BJ (cell line): ENCODE measurements at regions not wholly inside any gene's neighbourhood (a gene's known extent, or its start where the extent isn't known, plus 50 kb on each side); places are given as distances from the start of the nearest gene placed in this dataset.

Experiments used
- CTCF ChIA-PET: fragments of 350-600 bp; formaldehyde crosslinking; extraction: SDS; loops from one replicate; lab custom pipeline; 2021; ENCODE audit warnings: antibody characterized with exemption, inconsistent platforms; lab: Yijun Ruan, JAX
- POLR2A ChIA-PET: fragments of 300-600 bp; sonication (Branson Sonifier 250); formaldehyde crosslinking; extraction: SDS; loops from one replicate; lab custom pipeline; 2021; ENCODE audit warnings: antibody characterized with exemption; lab: Charles Lee
- DNase-seq: peaks from one replicate; pipeline ENCODE4 v3.0.0-alpha.2; 2011; ENCODE audit warnings: low read depth
- H3K27me3 ChIP-seq: 2 replicates; pipeline ENCODE4 v1.6.0; 2011; ENCODE audit warnings: low read length; ENCODE audit not compliant: control insufficient read depth, insufficient read depth
- H3K36me3 ChIP-seq: 2 replicates; pipeline ENCODE4 v1.5.1; 2011; ENCODE audit warnings: low read length; ENCODE audit not compliant: control insufficient read depth, insufficient read depth
- H3K4me3 ChIP-seq: 2 replicates; pipeline ENCODE4 v1.5.1; 2011; ENCODE audit warnings: low read depth, mild to moderate bottlenecking, control low read depth, low read length
- TF ChIP-seq, protein P1 (sequence below): IDR thresholded peaks from 2 replicates; pipeline ENCODE4 v1.5.1; 2011; ENCODE audit warnings: low read depth, mild to moderate bottlenecking, control low read depth, inconsistent platforms, low read length, moderate library complexity; ENCODE audit not compliant: insufficient read depth

DNA sequence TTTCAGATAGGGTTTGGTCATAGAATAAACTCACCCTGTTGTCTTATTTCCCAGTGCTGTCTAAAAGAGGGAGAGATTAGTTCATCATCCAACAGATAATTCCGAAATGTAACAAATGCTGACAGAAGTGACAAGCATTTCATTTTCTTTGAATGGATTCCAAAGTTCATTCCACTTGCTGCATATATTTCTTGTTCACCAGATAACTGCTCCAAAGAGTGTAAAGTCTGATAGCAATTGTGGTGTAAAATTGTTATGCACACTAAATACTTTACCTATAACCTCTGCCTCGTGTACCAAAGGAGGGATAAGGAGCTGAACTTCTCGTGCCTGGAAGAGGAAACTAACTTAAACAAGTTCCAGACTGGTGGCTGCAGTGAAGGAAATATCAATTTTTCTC, 290.0 kb upstream of the ADAMTSL1 start:
- H3K36me3 ChIP-seq, result no peaks in the 10 kb centered on the region
- POLR2A ChIA-PET, result no interaction called here
- no peak overlapping the region for H3K4me3 ChIP-seq
- CTCF ChIA-PET, result no interaction called here
- DNase-seq, result no peak
- no peaks in the 10 kb centered on the region for H3K27me3 ChIP-seq
- TF ChIP-seq, protein P1, sequence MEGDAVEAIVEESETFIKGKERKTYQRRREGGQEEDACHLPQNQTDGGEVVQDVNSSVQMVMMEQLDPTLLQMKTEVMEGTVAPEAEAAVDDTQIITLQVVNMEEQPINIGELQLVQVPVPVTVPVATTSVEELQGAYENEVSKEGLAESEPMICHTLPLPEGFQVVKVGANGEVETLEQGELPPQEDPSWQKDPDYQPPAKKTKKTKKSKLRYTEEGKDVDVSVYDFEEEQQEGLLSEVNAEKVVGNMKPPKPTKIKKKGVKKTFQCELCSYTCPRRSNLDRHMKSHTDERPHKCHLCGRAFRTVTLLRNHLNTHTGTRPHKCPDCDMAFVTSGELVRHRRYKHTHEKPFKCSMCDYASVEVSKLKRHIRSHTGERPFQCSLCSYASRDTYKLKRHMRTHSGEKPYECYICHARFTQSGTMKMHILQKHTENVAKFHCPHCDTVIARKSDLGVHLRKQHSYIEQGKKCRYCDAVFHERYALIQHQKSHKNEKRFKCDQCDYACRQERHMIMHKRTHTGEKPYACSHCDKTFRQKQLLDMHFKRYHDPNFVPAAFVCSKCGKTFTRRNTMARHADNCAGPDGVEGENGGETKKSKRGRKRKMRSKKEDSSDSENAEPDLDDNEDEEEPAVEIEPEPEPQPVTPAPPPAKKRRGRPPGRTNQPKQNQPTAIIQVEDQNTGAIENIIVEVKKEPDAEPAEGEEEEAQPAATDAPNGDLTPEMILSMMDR, result no peak

DNA sequence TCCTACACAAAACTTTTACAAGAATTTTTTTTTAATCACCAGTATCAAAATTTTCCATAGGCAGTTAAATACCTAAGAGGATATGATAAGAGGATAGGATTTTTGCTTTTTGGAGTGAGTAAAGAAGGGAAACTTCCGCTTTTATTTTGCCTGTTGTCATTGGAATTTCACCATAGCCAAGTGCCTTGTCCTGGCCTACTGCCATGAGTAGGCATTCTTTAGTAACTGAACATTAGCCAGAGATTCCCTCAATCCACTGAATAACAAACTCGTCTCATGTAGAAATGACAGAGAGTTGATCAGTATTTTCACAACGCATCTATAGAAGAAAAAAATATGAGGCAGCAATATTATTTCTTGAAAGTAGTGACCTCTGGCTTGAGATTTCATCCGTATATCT, 289.6 kb upstream of the ADAMTSL1 start:
- CTCF ChIA-PET, result no interaction called here
- DNase-seq, result no peak
- Histone ChIP-seq H3K36me3 (no peaks in the 10 kb centered on the region), H3K27me3 (no peaks in the 10 kb centered on the region), H3K4me3 (no peak overlapping the region)
- POLR2A ChIA-PET, result no interaction called here
- TF ChIP-seq, protein P1, result no peak

DNA sequence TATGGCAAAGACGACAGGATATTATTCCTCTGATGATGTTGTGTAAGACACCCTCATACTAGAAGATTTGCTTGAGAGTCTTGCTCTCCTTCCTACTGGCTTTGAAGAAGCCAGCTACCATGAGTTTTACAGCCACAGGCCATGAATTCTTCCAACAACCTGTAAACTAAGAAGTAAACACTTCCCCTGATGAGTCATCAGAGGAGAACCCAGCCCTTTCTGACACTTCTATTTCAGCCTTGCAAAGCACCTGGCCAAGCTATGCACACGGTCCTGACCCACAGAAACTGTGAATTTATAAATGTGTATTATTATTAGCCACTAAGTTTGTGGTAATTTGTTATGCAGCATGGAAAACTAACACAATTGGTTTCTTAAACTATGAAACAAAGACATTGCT, 288.8 kb upstream of the ADAMTSL1 start:
- no peaks in the 10 kb centered on the region for H3K36me3 ChIP-seq
- no peaks in the 10 kb centered on the region for H3K27me3 ChIP-seq
- no peak for DNase-seq
- no peak overlapping the region for H3K4me3 ChIP-seq
- CTCF ChIA-PET, result interaction anchor here (1.1 to 1.2 kb wide), 2 partner anchors 8 to 19 kb away, joined by 3 to 4 read pairs; no protein-coding TSS in a partner anchor
- TF ChIP-seq, protein P1, result no peak
- POLR2A ChIA-PET, result no interaction called here

DNA sequence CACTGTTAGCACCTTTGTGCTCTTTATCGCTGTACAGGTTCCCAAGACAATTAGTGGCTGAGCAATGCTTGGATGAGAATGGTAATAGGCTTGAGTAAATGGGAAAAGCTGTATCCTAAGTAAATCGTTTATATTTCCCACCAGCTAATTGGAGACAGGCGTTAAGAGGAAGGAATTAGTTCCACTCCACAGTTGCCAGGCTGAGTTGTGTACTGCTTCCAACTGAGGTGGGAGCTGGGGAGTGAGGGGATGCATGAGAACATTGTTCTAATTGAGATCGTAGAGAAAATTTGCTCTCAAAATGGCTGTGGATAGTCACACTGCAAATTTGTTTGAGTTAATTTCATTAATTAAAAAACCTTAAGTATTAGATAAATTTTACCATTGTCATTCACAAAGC, 285.0 kb upstream of the ADAMTSL1 start:
- ChIA-PET POLR2A (no interaction called here), CTCF (interaction anchor here (1.4 kb wide), 1 partner anchor 19 kb away, joined by 4 read pairs; no protein-coding TSS in a partner anchor)
- Histone ChIP-seq H3K27me3 (no peaks in the 10 kb centered on the region; the same call in 1 of the 2 replicates), H3K4me3 (no peak overlapping the region), H3K36me3 (no peaks in the 10 kb centered on the region)
- TF ChIP-seq, protein P1, result no peak
- no peak for DNase-seq

DNA sequence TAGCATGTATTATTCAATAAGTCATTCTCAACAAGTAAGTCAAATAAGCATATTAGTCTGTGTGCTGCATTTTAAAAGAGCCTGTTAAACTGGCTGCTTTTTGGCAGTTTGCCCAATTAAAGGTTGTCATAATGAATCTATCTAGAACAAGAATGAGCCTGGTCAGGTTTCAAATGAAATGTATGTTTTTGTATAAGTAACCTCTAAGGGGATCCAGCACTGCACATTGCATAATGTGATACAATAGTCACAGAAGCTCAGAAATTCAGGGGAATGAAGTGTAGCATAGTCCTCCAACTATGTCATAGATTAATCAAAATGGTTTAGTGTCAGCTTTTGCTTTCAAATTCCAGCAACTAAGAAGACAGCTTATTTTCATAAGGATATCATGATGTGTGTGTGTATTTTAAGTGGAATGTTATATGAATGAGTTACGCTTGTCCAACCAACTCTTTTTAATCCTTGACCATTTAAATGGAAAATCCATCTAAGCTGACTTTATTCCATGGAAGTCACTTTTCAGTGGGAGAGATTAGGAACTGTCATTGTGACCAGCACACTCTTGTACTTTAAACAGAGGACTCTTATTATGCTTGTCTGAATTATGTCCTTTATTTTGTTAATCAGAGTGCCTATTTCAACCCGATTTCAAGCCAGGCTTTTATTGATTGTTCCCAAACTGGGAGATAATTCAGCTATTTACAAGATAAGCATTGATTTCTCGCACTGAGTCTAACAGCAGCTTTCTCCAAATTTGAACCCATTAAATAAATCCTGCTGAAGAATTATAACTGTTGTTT, 283.9 kb upstream of the ADAMTSL1 start:
- H3K36me3 ChIP-seq, result no peaks in the 10 kb centered on the region
- ChIA-PET POLR2A (no interaction called here), CTCF (interaction anchor here (0.6 to 1.4 kb wide), 3 partner anchors 18 to 838 kb away, joined by 4 read pairs; no protein-coding TSS in a partner anchor)
- TF ChIP-seq, protein P1, result no peak
- DNase-seq, result no peak
- H3K4me3 ChIP-seq, result no peak overlapping the region
- H3K27me3 ChIP-seq, result no peaks in the 10 kb centered on the region; the same call in 1 of the 2 replicates
